Ishikawa (cell line): ENCODE measurements at regions not wholly inside any gene's neighbourhood (a gene's known extent, or its start where the extent isn't known, plus 50 kb on each side); places are given as distances from the start of the nearest gene placed in this dataset.

Source experiments
- CEBPB ChIP-seq: IDR thresholded peaks from 2 replicates; pipeline ENCODE4 v1.6.1; 2012
- EP300 ChIP-seq: IDR thresholded peaks from 2 replicates; pipeline ENCODE4 v1.6.1; 2012; ENCODE audit warnings: borderline replicate concordance
- FOXM1 ChIP-seq: IDR thresholded peaks from 2 replicates; pipeline ENCODE4 v1.6.1; 2012; ENCODE audit warnings: low read depth, borderline replicate concordance
- MAX ChIP-seq: IDR thresholded peaks from 2 replicates; pipeline ENCODE4 v1.6.1; 2012
- TAF1 ChIP-seq: IDR thresholded peaks from 2 replicates; pipeline ENCODE4 v1.6.1; 2012; ENCODE audit warnings: low read depth, mild to moderate bottlenecking
- TEAD4 ChIP-seq: IDR thresholded peaks from 2 replicates; pipeline ENCODE4 v1.6.1; 2012

DNA sequence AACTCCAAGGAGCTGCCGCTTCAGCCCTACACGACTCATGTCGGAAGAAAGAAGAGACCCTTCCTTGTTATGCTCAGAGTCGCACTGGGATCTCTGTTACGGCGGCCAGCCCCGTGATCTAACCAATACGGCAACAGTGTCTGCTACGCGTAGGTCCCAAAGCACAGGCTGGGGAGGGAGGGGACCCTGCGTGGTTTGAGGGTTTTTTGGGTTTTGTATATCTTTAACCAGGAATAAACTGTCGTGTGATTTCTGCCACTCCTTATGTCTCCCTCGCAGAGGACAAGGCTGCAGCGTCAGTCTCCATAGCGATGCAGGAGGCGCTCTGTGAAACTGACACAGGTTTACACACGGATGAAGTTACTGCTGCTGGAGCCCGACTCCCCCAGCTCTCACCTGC is 60.0 kb upstream of the DIO3 start:
- TF ChIP-seq FOXM1 (no peak), MAX (no peak), EP300 (no peak), TAF1 (no peak), CEBPB (no peak), TEAD4 (no peak)
